Gastroesophageal sphincter (tissue), 4 donors: ENCODE measurements at regions not wholly inside any gene's neighbourhood (a gene's known extent, or its start where the extent isn't known, plus 50 kb on each side); places are given as distances from the start of the nearest gene placed in this dataset.

ENCODE experiments used
- ATAC-seq: fragments of 150-250 bp; one replicate; pipeline ENCODE4 v1.9.1; 2016; ENCODE audit warnings: mild to moderate bottlenecking, moderate library complexity
- H3K27ac ChIP-seq, 4 donors: fragments of 200-600 bp; sonication (generic) in 3 of 4; 1 replicate in 3 of 4; 2 replicates in 1 of 4; pipeline ENCODE4 v1.5.1; 2016 to 2019
- H3K27me3 ChIP-seq: fragments of 200-600 bp; sonication (generic); one replicate; pipeline ENCODE4 v1.5.1; 2019
- H3K36me3 ChIP-seq, 2 donors: fragments of 200-600 bp; sonication (generic); one replicate each; pipeline ENCODE4 v1.5.1; 2019; ENCODE audit warnings: control low read depth in 1 of 2
- H3K4me1 ChIP-seq, 3 donors: fragments of 200-600 bp; sonication (generic); 1 replicate in 2 of 3; 2 replicates in 1 of 3; pipeline ENCODE4 v1.5.1; 2016 to 2019; ENCODE audit warnings: control low read depth in 2 of 3
- H3K4me3 ChIP-seq, 2 donors: fragments of 200-600 bp; sonication (generic); one replicate each; pipeline ENCODE4 v1.5.1; 2019; ENCODE audit warnings: mild to moderate bottlenecking in 1 of 2, moderate library complexity in 1 of 2
- H3K9me3 ChIP-seq, 3 donors: fragments of 200-600 bp; sonication (generic); one replicate each; pipeline ENCODE4 v1.5.1; 2017 to 2019; ENCODE audit warnings: control low read depth in 2 of 3
- CTCF ChIP-seq, 4 experiments: fragments of 200-600 bp in 2 of 4; fragments of 450-650 bp in 2 of 4; sonication (generic) in 1 of 4; IDR thresholded peaks; one replicate each; pipeline ENCODE4 v1.5.1; 2017 to 2019; ENCODE audit warnings: antibody characterized with exemption in 4 of 4, mild to moderate bottlenecking in 2 of 4, moderate library complexity in 2 of 4
- EP300 ChIP-seq: sonication (generic); formaldehyde crosslinking; IDR thresholded peaks from one replicate; pipeline ENCODE4 v1.6.1; 2017; ENCODE audit warnings: antibody characterized with exemption, mild to moderate bottlenecking
- POLR2A ChIP-seq, 2 donors: fragments of 450-650 bp; IDR thresholded peaks; one replicate each; pipeline ENCODE4 v1.6.1; 2017; ENCODE audit warnings: antibody characterized with exemption in 2 of 2, mild to moderate bottlenecking in 2 of 2, moderate library complexity in 1 of 2
- POLR2AphosphoS5 ChIP-seq: sonication (generic); formaldehyde crosslinking; IDR thresholded peaks from one replicate; pipeline ENCODE4 v1.6.1; 2017; ENCODE audit warnings: antibody characterized with exemption
- WGBS, 2 donors: methylation state at CpG; one replicate each; pipeline ENCODE4 v1.1.5; 2018; ENCODE audit warnings: low coverage in 1 of 2; 5-methylcytosine and 5-hydroxymethylcytosine counted together

- WGBS, 2 donors: 66 to 74% methylated on average over 2 to 4 of the region's 4 CpGs
- Histone ChIP-seq H3K36me3 (no peaks in the 10 kb centered on the region), H3K27me3 (no peaks in the 10 kb centered on the region), H3K9me3 (no peaks in the 10 kb centered on the region), H3K27ac (no peak overlapping the region), H3K4me3 (no peak overlapping the region), H3K4me1 (no peaks in the 10 kb centered on the region)
- no peak for TF ChIP-seq CTCF (IDR thresholded peaks at IDR 0.05)
- ATAC-seq: no peak
These were observed 318.7 kb downstream of the PCDH18 start for GRCh38 chr4:137213372-137214173.

GRCh38 chr4:137212601-137213000 lies 319.7 kb downstream of the PCDH18 start:
- Histone ChIP-seq H3K4me3 (no peak overlapping the region), H3K27me3 (no peaks in the 10 kb centered on the region), H3K9me3 (no peaks in the 10 kb centered on the region), H3K27ac (no peak overlapping the region), H3K4me1 (no peaks in the 10 kb centered on the region), H3K36me3 (no peaks in the 10 kb centered on the region)
- TF ChIP-seq POLR2AphosphoS5 (no peak), CTCF (IDR thresholded peaks at IDR 0.05) (no peak), POLR2A (IDR thresholded peaks at IDR 0.05) (no peak), EP300 (no peak)
- no peak for ATAC-seq

GRCh38 chr4:137209240-137209639 lies 323.1 kb downstream of the PCDH18 start:
- WGBS, 2 donors: 75 to 77% methylated on average over 2 of the region's 2 CpGs
- ATAC-seq: no peak
- Histone ChIP-seq H3K27me3 (no peaks in the 10 kb centered on the region), H3K4me3 (no peak overlapping the region), H3K4me1 (no peaks in the 10 kb centered on the region), H3K27ac (no peak overlapping the region), H3K36me3 (no peaks in the 10 kb centered on the region), H3K9me3 (no peaks in the 10 kb centered on the region)
- TF ChIP-seq EP300: no peak
- no peak for TF ChIP-seq POLR2A (IDR thresholded peaks at IDR 0.05)
- TF ChIP-seq POLR2AphosphoS5: no peak
- no peak for TF ChIP-seq CTCF (IDR thresholded peaks at IDR 0.05)

GRCh38 chr4:137206781-137207180 lies 325.5 kb downstream of the PCDH18 start:
- 13 to 29% methylated on average over 1 of the region's 1 CpG for WGBS, 2 donors
- H3K36me3 ChIP-seq: no peaks in the 10 kb centered on the region
- no peak for ATAC-seq
- H3K4me1 ChIP-seq: no peaks in the 10 kb centered on the region
- no peaks in the 10 kb centered on the region for H3K9me3 ChIP-seq
- no peaks in the 10 kb centered on the region for H3K27me3 ChIP-seq
- no peak overlapping the region for H3K4me3 ChIP-seq
- H3K27ac ChIP-seq: no peak overlapping the region
- TF ChIP-seq POLR2AphosphoS5 (no peak), CTCF (IDR thresholded peaks at IDR 0.05) (no peak), POLR2A (IDR thresholded peaks at IDR 0.05) (no peak), EP300 (no peak)

GRCh38 chr4:137203601-137204000 lies 328.7 kb downstream of the PCDH18 start:
- WGBS, 2 donors: 59 to 60% methylated on average over 2 of the region's 2 CpGs
- H3K9me3 ChIP-seq: no peaks in the 10 kb centered on the region
- no peaks in the 10 kb centered on the region for H3K27me3 ChIP-seq
- no peak for ATAC-seq
- no peak overlapping the region for H3K27ac ChIP-seq
- no peak overlapping the region for H3K4me3 ChIP-seq
- TF ChIP-seq EP300: no peak
- H3K4me1 ChIP-seq: no peaks in the 10 kb centered on the region
- no peaks in the 10 kb centered on the region for H3K36me3 ChIP-seq
